HepG2 (cell line): ENCODE measurements at regions not wholly inside any gene's neighbourhood (a gene's known extent, or its start where the extent isn't known, plus 50 kb on each side); places are given as distances from the start of the nearest gene placed in this dataset.

Source experiments
- BHLHE40 ChIP-seq: IDR thresholded peaks from 2 replicates; pipeline ENCODE4 v1.6.1; 2011; ENCODE audit warnings: low read length, improper control_type of control experiment
- CTCF ChIP-seq: sonication (generic); formaldehyde crosslinking; IDR thresholded peaks from 2 replicates; pipeline ENCODE4 v1.5.0; 2020; ENCODE audit warnings: mild to moderate bottlenecking, missing genetic modification reagents, moderate library complexity
- GABPA ChIP-seq, 2 experiments: IDR thresholded peaks; 2 replicates each; pipeline ENCODE4 v1.6.1; 2011 to 2016; ENCODE audit warnings: low read depth in 2 of 2, low read length in 1 of 2, missing biosample characterization in 1 of 2, missing genetic modification characterization in 1 of 2
- HDAC6 ChIP-seq: fragments of 200-600 bp; sonication (generic); IDR thresholded peaks from 2 replicates; pipeline ENCODE4 v1.7.0; 2017; ENCODE audit warnings: mild to moderate bottlenecking, antibody characterized with exemption, low read length, low read depth
- HMG20B ChIP-seq: conservative IDR thresholded peaks from 2 replicates; pipeline ENCODE4 v1.6.1; 2016; ENCODE audit warnings: missing genetic modification reagents, missing compliant biosample characterization
- KDM6A ChIP-seq: IDR thresholded peaks from 2 replicates; pipeline ENCODE4 v1.6.1; 2016; ENCODE audit warnings: low read depth
- NR2C2 ChIP-seq: sonication (generic); formaldehyde crosslinking; IDR thresholded peaks from 2 replicates; pipeline ENCODE4 v1.4.0; 2020; ENCODE audit warnings: missing genetic modification reagents, mild to moderate bottlenecking, moderate library complexity, borderline replicate concordance
- POLR2A ChIP-seq, 2 experiments: IDR thresholded peaks; 2 replicates each; pipeline ENCODE4 v1.6.1; 2011; ENCODE audit warnings: low read depth in 2 of 2, low read length in 2 of 2, mild to moderate bottlenecking in 1 of 2, moderate library complexity in 1 of 2; ENCODE audit not compliant: insufficient read depth in 1 of 2
- SALL1 ChIP-seq: sonication (generic); formaldehyde crosslinking; IDR thresholded peaks from 2 replicates; pipeline ENCODE4 v1.8.0; 2022; ENCODE audit warnings: mild to moderate bottlenecking, missing genetic modification reagents
- TCF12 ChIP-seq, 2 experiments: fragments of 450-650 bp in 1 of 2; sonication (generic) in 1 of 2; formaldehyde crosslinking in 1 of 2; IDR thresholded peaks; 2 replicates each; pipeline versions ENCODE4 v1.6.1 to v1.8.0; 2017 to 2022; ENCODE audit warnings: antibody characterized with exemption in 1 of 2, mild to moderate bottlenecking in 1 of 2, missing genetic modification reagents in 1 of 2, moderate library complexity in 1 of 2
- YY1 ChIP-seq: IDR thresholded peaks from 2 replicates; pipeline ENCODE4 v1.6.1; 2011; ENCODE audit warnings: low read length, low read depth, moderate library complexity, mild to moderate bottlenecking; ENCODE audit not compliant: insufficient read depth, insufficient replicate concordance
- ZNF343 ChIP-seq: sonication (generic); formaldehyde crosslinking; IDR thresholded peaks from 2 replicates; pipeline ENCODE4 v1.4.0; 2020; ENCODE audit warnings: mild to moderate bottlenecking, missing genetic modification reagents

GRCh38 chr6:141833001-141833655, 299.6 kb upstream of the GJE1 start:
- TF ChIP-seq HDAC6: no peak
- TF ChIP-seq GABPA (IDR thresholded peaks at IDR 0.05; ENCODE audit: low read depth, low read length): peak; percentile 54
- peak; percentile 85 for TF ChIP-seq GABPA (CRISPR knock-in tag; IDR thresholded peaks at IDR 0.05; ENCODE audit: low read depth)
- TF ChIP-seq ZNF343 (CRISPR knock-in tag): no peak
- no peak for TF ChIP-seq CTCF (CRISPR knock-in tag)
- TF ChIP-seq BHLHE40: no peak
- no peak for TF ChIP-seq YY1
- TF ChIP-seq POLR2A (IDR thresholded peaks at IDR 0.05; ENCODE audit: insufficient read depth in 1 of 2, low read depth in 2 of 2, low read length in 2 of 2): no peak
- TF ChIP-seq KDM6A: no peak
- TF ChIP-seq TCF12 (IDR thresholded peaks at IDR 0.05): no peak
- TF ChIP-seq TCF12 (CRISPR knock-in tag; IDR thresholded peaks at IDR 0.05): no peak
- peak; percentile 77 for TF ChIP-seq NR2C2 (CRISPR knock-in tag)
- no peak for TF ChIP-seq HMG20B (CRISPR knock-in tag)
- TF ChIP-seq SALL1 (CRISPR knock-in tag): no peak
